HG03045 (cell line): ENCODE measurements at regions not wholly inside any gene's neighbourhood (a gene's known extent, or its start where the extent isn't known, plus 50 kb on each side); places are given as distances from the start of the nearest gene placed in this dataset.
"Not testable (repeated sequence)": the region's sequence is repeated elsewhere in the genome, so short reads cannot be mapped to it uniquely, and the experiment has no call there.

Experiments
- ATAC-seq: cut with Tn5 transposase; IDR thresholded peaks from one replicate; pipeline ENCODE4 v1.9.1; 2021; ENCODE audit warnings: mild to moderate bottlenecking, moderate library complexity; ENCODE audit not compliant: unreplicated experiment

GRCh38 chr2:43004879-43005244 is 212.5 kb upstream of the HAAO start:
- no peak for ATAC-seq

GRCh38 chr2:43004126-43004865 is 211.9 kb upstream of the HAAO start:
- not testable (repeated sequence) for ATAC-seq

GRCh38 chr2:43003702-43004101 is 211.3 kb upstream of the HAAO start:
- no peak for ATAC-seq

- ATAC-seq, result no peak
Measured at GRCh38 chr2:43001787-43002468, 209.5 kb upstream of the HAAO start.

GRCh38 chr2:43001055-43001378 is 208.6 kb upstream of the HAAO start:
- ATAC-seq, result no peak

- ATAC-seq, result no peak
Measured at GRCh38 chr2:43000242-43001054, 208.1 kb upstream of the HAAO start.

GRCh38 chr2:42999856-43000241 is 207.5 kb upstream of the HAAO start:
- ATAC-seq, result no peak

GRCh38 chr2:42999391-42999841 is 207.0 kb upstream of the HAAO start:
- ATAC-seq, result no peak

- ATAC-seq, result no peak
Measured at GRCh38 chr2:42998721-42999120, 206.3 kb upstream of the HAAO start.

- ATAC-seq, result no peak
Measured at GRCh38 chr2:42996528-42996927, 204.1 kb upstream of the HAAO start.

- ATAC-seq, result no peak
Measured at GRCh38 chr2:42995752-42996422, 203.5 kb upstream of the HAAO start.

GRCh38 chr2:42989283-42990081 is 197.1 kb upstream of the HAAO start:
- ATAC-seq, result not testable (repeated sequence)

GRCh38 chr2:42988055-42988454 is 195.7 kb upstream of the HAAO start:
- ATAC-seq, result not testable (repeated sequence)

GRCh38 chr2:42987112-42987922 is 194.9 kb upstream of the HAAO start:
- ATAC-seq, result no peak

- no peak for ATAC-seq
Measured at GRCh38 chr2:42984617-42985016, 192.2 kb upstream of the HAAO start.

GRCh38 chr2:42984081-42984480 is 191.7 kb upstream of the HAAO start:
- ATAC-seq, result no peak

GRCh38 chr2:42980764-42981416 is 188.5 kb upstream of the HAAO start:
- ATAC-seq, result no peak

GRCh38 chr2:42979870-42980763 is 187.7 kb upstream of the HAAO start:
- ATAC-seq, result no peak
